NCI-H748 (cell line): ENCODE measurements at regions not wholly inside any gene's neighbourhood (a gene's known extent, or its start where the extent isn't known, plus 50 kb on each side); places are given as distances from the start of the nearest gene placed in this dataset.

Experiments used
- DNase-seq: peaks from one replicate; lab custom pipeline; 2025; ENCODE audit not compliant: unreplicated experiment; lab: John Stamatoyannopoulos, UW

DNA sequence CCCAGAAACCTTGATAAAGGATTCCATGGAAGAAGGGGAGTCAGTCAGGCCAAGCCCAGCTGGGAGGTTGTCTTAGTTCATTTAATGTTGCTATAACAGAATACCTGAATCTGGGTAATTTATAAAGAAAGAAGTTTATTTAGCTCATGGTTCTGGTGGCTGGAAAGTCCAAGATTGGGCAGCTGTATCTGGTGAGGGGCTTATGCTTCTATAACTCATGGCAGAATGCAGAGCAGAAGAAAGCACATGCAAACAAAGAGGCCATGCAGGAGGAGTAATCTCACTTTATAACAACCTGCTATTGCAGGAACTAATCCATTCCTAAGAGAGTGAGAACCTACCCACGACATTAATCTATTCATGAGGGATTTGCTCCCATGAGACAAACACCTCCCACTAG lies 54.2 kb upstream of the ANKRD1 start:
- DNase-seq, result no peak

DNA sequence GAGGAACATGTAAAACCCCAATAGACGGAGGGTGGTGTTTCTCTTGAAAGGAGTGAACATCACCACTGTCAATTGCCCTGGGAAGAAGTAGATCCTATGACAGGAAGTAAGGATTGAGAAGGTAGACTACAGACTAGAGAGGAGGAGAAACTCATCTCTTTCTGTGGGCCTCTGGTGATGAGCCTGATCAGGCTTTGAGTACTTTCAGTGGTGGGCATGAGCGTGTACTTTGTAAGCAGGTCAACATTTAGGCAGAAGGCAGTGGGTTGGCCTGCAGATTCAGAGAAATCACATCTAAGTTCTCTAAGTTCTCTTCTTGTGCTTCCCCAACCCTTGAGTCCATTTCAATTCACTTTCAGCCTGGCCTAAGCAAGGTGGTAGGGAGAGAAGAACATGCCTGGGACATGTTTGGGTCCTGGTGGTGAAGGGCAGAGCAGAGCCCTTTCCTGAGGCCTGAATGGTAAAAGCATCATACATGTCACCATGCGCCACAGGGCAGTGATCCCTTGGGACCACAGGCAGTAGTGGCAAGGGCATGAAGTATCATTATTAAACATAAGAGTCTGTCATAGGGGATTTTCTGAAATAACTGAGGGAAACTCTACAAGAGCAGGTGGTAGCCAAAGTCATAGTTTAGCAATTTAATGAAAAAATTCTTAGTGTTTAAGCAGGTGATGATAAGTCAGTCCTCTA lies 56.4 kb upstream of the ANKRD1 start:
- no peak for DNase-seq

DNA sequence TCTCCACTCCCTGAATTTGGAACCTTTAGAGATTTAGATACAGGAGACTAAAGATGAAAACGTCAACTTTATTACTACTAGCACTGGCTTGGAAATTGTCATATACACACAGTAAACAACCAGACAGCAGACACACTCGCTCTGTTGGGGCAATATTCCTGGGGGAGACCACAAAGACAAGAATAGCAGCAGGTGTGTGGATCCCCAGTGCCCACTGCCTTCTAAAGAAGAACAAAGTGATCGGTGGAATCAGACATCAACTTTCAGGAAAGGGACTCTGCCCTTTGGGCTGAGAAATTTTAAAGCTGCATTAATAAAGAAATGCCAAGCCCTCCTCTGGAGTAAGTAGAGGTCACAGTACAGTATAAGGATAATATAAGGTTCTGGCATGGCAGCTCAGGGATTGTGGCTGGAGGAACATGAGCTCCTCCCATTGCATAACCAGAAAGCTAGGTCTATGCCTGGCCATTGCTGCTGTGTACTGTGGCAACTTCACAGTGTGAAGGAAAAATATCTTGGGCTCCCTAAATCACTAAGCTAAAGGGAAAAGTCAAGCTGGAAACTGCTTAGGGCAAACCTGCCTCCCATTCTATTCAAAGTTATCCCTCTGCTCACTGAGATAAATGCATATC lies 57.1 kb upstream of the ANKRD1 start:
- no peak for DNase-seq

DNA sequence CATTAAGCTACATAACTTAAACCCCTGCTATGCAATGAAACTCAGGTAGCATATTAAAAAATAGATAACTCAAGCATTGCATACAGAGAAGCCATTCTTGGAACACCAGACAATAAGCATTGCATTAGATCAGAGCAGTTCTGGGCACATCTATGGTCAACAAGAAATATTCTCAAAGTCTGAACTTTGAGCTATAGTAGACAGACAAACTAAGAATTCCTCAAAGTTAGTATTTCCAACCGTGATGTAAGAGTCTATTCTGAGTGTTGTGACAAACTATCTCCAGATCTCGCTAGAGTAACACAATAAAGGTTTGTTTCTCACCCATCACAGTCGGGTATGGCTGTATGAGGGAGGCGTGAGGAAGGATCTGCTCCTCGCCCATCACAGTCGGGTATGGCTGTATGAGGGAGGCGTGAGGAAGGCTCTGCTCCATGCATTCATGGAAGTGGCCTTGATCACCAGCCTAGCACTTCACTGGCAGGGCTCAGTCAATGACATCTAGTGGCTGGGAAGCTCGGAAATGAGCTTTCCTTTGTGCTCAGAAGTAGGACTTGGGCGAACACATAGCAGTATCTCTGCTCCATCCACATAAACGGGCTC lies 61.6 kb upstream of the ANKRD1 start:
- DNase-seq, result no peak

DNA sequence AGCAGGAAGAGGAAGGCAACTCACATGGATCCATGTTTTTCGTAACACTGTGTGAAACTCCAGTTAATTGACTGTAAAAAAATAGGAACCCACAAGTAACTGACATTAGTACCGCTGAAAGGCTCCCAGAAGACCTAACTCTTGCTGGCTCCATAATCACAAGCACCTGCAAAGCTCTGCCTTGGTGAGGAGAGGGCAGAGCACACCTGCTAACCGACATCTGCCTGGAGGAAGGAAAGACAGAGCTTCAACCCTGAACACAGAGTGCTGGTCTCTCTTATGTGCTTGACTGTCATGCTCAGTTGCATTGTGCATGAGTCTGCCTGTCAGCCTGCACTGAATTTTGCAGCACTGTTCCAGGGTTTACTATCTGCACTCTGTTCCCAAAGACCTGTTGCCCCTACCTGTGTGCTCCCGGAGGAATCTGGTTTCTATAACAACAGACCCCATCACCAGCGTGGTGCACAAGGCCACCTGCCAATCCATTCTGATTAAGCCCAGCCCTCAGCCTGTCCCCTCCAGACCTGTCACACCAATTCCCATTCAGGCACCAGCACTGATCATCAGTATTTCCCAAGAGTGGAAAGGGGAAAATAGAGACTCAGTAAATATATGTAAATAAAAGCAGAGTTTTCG lies 63.1 kb upstream of the ANKRD1 start:
- peak; percentile 8 for DNase-seq

DNA sequence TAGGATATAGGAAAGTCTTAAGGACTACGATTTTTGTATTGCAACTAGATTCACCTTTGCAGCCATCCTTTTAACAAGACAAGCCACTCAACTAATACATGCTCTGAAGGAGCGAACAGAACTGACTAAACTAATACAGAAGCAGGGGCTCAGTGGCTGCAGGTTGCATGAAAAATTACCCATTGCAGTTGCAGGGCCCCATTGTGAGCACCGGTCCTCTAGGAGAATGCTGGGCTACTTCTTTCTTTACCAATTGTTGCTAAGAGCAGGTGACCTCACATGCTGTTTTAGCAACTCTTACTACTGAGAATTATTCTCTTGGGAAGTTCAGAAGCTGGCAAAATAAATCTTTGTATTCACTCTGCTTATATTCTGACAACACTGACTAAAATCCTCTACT lies 64.0 kb upstream of the ANKRD1 start:
- no peak for DNase-seq

DNA sequence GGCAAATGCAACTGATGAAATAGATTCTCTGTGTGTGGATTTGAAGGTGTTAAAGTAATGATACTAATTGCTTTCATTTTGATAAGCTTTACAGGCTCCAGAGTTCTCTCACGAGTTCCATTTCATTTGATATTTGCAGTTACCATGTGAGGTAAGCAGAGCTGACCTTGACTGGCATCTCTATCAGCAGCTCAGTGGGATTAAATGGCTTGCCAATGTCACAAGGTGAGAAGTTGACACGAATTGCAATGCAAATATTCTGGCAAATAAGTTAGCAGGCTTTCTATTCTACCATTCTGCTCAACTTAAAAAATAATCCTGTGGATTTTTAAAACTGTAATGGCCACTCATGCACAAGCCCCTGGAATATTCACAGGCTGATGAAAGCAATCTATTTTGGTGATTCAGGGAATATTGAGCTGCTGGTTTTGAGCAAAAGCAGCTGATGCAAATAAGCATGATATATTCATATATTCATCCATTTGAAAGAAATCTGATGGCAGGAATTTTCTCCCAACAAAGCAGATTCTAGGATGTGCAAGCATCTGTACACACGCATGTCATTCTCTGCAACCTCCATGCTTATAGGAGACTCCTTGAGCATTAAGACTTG lies 64.5 kb upstream of the ANKRD1 start:
- DNase-seq, result no peak

DNA sequence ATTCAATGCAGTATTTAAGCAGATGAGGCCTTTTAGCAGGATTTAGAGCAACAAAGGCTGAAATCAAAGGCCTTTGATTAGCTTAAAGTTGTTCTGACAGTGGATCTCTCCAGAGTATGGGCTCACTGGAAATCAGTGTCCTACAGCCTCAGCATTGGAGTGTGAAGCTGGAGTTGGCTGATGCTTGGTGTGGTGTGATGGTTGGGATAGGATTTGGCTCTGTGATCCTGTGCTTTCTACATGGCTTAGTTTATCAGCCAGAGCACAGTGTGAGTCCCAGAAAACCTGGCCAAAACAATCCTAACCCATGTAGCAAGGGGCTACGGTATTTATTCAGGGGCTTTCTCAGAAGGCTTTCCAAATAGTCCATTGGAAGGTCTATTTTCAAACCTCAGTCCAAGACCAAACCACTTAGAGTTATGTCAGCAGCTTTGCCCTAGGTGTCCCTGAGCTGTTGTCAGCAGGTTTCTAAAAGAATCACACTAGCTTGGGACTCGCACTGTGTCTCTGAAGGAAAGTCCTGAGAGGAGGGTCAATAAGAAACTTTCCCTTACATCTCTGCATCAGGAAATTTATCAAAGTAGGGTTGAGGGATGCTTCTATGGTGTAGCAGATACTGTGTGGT lies 65.4 kb upstream of the ANKRD1 start:
- no peak for DNase-seq

DNA sequence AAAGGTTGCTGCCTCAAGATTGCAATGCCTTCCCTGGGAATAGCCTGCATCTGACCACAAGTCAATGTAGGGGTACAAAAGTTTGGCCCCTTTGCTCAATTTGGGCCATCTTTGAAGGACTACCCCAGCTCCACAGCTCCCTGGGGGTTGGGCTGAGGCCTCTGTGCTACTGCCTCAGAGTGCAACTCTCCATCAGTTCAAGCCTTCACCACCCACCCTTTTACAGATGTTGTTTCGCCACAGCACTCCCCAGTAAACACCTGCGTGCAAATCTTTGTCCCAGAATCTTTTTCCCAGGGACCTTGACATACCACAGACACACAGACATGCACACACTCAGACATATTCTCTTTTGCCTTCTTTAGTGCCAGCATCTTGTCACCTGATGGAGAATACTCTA lies 66.0 kb upstream of the ANKRD1 start:
- DNase-seq, result no peak

DNA sequence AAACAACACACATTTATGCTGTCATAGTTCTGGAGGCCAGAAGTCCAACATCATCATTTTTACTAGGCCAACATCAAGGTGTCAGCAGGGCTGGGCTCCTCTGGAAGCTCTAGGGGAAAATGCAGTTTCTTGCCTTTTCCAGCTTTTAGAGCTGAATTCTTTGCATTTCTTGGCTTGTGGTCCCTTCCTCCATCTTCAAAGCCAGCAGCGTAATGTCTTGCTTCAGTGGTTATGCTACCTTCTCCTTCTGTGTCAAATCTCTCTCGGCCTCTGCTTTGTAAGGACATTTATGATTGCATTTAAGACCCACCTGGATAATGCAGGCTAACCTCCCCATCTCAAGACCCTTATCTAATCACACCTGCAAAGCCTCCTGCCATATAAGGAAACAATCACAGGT lies 66.5 kb upstream of the ANKRD1 start:
- DNase-seq, result no peak

DNA sequence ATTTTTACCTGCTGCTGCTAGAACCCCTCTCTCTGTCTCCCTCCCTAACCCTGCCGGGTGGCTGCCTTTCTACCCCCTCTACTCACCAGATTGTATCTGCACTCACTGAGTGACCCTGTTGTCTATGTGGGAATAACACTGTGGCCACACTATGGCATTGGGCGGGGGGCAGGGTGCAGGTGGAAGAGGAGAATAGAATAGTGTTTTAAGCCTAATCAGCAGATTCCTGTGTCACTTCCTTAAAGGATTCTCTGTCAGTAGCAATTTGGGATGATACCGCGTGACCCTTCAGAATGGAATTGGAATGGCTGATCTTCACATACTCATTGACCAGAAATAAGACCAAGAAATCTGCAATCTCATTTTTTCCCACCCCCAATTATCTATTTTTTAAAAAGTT lies 67.1 kb upstream of the ANKRD1 start:
- no peak for DNase-seq

DNA sequence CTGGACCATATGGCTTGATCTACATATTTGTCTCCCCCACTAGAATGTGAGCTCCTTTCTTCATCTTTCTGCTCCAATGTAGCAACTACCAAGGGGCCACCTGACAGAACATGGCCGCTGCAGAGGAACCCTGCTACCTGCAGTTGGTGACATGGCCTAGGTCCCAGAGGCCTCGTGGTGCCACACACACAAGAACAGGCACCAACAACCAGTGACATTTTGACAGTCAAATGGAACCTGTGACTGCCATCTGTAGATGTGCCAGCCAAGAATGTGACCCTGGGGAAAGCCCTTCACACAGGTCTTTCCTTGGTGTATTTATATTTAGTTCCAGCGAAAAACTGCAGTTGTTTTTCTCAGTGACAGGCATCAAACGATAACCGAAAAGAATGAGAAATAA lies 67.9 kb upstream of the ANKRD1 start:
- no peak for DNase-seq

DNA sequence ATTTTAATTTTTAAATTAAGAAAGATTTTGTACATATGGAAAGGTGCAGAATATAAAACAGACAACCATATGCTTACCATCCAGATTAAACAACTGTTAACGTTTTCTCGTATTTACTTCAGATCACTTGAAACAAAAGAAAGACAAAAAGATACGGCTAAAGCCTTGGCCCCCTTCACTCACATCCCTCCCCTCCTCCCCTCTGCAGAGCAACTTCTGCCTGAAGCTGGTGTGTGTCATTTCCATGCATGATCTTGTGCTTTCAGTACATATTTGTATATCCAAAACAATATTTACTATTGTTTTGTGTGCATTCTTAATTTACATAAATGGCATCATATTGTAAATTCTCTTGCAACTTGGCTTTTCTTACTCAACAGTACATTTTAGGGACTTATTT lies 68.5 kb upstream of the ANKRD1 start:
- DNase-seq, result no peak

DNA sequence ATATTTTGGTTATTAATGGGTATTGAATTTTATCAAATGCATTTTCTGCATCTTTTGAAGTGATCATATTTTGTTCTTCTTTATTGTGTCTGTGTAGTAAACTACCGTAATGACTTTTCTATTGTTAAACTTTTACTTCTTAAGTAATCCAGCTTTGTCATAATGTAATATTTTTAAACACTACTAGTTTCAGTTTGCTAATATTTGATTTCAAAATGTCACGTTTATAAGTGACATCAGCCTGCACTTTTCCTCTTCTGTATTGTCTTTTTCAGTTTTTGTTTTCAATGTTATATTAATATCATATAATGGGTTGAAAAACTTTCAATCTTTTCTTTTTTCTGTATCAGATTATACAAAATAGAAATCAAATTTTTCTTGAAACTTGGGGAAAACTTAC lies 71.6 kb upstream of the ANKRD1 start:
- DNase-seq, result no peak

DNA sequence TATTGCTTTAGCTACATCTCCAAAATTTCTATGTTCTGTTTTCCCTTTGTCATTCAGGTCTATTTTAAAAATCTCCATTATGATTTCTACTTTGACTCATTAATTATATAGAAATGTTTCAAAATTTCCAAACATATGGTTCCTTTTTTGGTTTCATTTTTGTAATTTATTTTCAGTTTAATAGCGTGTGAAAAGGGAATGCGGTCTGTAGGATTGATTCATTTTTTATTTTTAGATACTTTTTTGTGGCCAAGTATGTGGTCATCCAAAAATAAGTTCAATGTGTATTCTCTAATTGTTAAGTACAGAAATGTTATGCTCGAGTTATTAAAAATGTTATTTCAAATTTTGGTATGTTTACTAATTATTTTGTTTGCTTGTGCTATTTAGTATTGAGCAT lies 72.5 kb upstream of the ANKRD1 start:
- no peak for DNase-seq

DNA sequence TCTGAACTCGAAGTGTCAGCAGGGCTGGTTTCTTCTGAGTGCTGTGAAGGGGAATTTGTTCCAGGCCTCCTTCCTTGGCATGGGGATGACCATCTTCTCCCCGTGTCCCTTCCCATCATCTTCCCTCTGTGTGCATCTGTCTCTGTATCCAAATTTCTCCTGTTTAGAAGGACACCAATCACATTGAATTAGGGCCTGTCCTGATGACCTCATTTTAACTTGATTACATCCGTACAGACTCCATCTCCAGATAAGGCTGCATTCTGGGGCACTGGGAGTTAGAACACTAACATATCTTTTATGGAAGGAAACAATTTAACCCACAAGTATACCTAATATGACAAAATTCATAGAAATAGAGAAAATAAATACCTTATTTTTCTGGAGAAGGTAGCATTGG lies 76.8 kb upstream of the ANKRD1 start:
- no peak for DNase-seq

DNA sequence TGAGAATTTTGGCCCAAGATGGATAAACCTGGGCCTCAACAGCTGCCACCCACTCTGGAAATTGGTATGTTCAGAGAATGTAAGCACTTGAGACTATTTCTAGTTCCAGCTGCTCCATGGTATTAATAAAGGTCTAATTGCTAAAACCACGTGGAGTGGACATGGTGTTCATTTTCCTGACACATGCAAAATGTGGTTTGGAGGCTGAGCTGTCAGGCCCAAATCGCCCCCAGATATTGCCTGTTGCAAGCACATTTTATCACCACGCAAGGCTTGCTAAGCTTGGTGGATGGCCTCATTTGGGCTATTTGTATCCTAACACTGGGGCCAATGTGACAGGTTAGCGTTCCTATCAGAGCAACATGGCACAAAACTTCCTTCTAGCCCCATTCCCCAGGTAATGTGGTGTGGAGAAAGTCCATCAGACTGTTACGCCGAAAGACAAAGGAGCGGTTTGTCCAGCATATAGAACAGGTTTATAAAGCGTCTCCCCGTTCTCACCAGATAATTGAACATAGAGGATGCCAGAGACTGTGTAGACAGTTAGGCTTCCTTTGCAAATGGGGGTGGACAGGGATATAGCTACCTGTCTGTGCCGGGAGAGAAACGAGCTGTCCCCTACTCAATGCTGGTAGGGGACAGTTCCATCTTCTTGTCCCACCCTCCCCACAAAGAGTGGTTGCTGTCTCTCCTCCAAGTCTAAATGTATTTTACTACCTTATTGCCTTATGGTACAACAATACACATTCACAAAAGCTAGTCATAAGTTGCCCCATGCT lies 78.0 kb upstream of the ANKRD1 start:
- no peak for DNase-seq

DNA sequence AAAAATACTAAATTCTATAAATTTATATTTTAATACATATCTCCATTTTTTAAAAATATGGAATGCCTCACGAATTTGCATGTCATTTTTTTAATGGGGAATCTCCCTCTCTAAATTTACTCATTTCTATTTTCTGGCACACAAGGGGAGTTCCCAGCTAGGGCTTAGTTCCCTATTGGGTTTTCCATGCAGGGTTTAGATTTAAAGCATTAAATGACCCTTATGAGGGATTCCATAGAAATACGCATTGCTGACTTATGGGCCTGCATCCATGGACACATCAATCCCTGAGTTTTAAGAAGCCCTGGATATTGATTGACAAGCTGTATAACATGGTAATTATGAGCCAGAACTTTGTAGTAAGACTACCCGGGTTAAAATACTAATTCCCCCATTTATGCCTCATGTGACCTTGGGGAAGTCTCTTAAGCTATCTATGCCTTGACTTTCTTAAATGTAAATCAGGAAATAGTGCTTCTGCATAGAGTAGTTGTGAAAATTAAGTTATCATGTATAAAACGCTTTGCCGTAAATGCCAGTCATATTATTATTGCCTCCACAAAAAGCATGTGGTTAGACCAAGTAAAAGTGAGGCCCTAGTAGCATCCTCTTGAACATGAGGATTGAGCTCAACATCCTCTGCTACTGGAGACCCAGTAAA lies 78.8 kb upstream of the ANKRD1 start:
- no peak for DNase-seq

DNA sequence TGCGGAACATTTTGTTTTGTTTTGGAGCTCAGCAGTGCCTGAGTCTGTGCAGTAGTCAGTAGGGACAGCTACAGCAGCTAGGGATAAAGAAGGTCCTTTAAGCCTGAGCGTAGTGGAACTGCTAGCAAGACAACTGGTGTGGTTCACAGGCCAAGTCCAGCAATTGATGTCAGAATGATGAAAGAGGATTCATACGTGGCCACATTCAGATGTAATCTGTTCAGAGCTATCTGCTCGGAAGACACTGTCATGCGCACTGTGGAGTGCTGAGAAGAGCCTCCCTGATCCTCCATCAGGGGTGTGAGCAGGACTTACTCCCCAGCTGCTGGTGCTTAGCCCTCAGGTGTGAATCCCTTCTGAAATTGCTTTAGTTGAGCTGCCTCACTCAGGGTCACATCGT lies 79.6 kb upstream of the ANKRD1 start:
- no peak for DNase-seq

DNA sequence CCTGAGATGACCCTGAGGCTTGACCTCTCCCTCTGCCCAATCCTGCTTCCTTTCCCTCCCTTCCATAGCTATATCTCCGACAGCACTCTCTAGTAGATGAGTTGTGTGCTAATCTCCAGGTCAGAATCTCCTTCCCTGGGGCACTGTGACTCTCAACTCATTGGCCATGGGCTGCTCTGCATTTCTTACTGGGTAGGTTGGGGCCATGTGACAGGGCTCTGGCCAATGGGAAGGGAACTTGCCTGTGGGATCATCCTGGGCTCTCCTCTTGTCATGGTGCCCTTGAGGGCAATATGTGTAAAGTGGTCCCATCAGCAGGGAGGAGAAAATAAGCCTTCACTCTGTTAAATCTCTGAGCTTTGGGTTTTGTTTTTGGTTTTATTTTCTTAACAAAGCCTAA lies 80.1 kb upstream of the ANKRD1 start:
- DNase-seq, result no peak
